NT2/D1 (cell line): ENCODE measurements at regions not wholly inside any gene's neighbourhood (a gene's known extent, or its start where the extent isn't known, plus 50 kb on each side); places are given as distances from the start of the nearest gene placed in this dataset.
A peak's percentile ranks its signal among the peaks of the same experiment; 100 is the strongest.

Experiments
- DNase-seq: peaks from one replicate; pipeline ENCODE4 v3.0.0-alpha.2; 2011; ENCODE audit warnings: low read depth, low spot score
- H3K27me3 ChIP-seq: 2 replicates; pipeline ENCODE4 v1.6.0; 2011; ENCODE audit warnings: mild to moderate bottlenecking; ENCODE audit not compliant: insufficient read length, insufficient read depth
- H3K36me3 ChIP-seq: 2 replicates; pipeline ENCODE4 v1.6.1; 2011; ENCODE audit warnings: mild to moderate bottlenecking, low read length, mixed read lengths; ENCODE audit not compliant: insufficient read depth, insufficient read length
- H3K4me1 ChIP-seq: 2 replicates; pipeline ENCODE4 v1.5.1; 2011; ENCODE audit not compliant: insufficient read depth, insufficient read length
- H3K4me3 ChIP-seq: 2 replicates; pipeline ENCODE4 v1.5.1; 2011; ENCODE audit warnings: low read depth; ENCODE audit not compliant: insufficient read length
- H3K9ac ChIP-seq: 2 replicates; pipeline ENCODE4 v1.6.0; 2011; ENCODE audit warnings: low read depth; ENCODE audit not compliant: insufficient read length
- H3K9me3 ChIP-seq: 2 replicates; pipeline ENCODE4 v1.5.1; 2011; ENCODE audit warnings: mild to moderate bottlenecking, low read length; ENCODE audit not compliant: insufficient read depth
- SUZ12 ChIP-seq: IDR thresholded peaks from 2 replicates; pipeline ENCODE4 v1.6.1; 2011; ENCODE audit not compliant: insufficient read length, insufficient read depth; ENCODE audit errors: extremely low read depth
- YY1 ChIP-seq: IDR thresholded peaks from 2 replicates; pipeline ENCODE4 v1.6.1; 2011; ENCODE audit not compliant: insufficient read length, insufficient read depth
- ZNF274 ChIP-seq: IDR thresholded peaks from 2 replicates; pipeline ENCODE4 v1.6.1; 2011; ENCODE audit warnings: mild to moderate bottlenecking, low read depth, low read length

GRCh38 chr15:25070353-25070963 is 115.7 kb downstream of the SNRPN start:
- H3K9me3 ChIP-seq: peaks cover 100% of the 10 kb centered on the region
- H3K36me3 ChIP-seq: peaks cover 100% of the 10 kb centered on the region
- H3K9ac ChIP-seq: no peak overlapping the region
- peak; percentile 96 for TF ChIP-seq ZNF274
- TF ChIP-seq YY1: no peak
- H3K4me3 ChIP-seq: no peak overlapping the region
- no peaks in the 10 kb centered on the region for H3K27me3 ChIP-seq
- no peaks in the 10 kb centered on the region for H3K4me1 ChIP-seq
- no peak for DNase-seq

- Histone ChIP-seq H3K27me3 (no peaks in the 10 kb centered on the region), H3K4me1 (no peaks in the 10 kb centered on the region), H3K9ac (no peak overlapping the region), H3K9me3 (peaks cover 100% of the 10 kb centered on the region), H3K36me3 (peaks cover 100% of the 10 kb centered on the region), H3K4me3 (no peak overlapping the region)
- TF ChIP-seq SUZ12 (no peak), ZNF274 (peak; percentile 95)
- no peak for DNase-seq
These were observed 118.2 kb downstream of the SNRPN start for GRCh38 chr15:25072857-25073476.

- Histone ChIP-seq H3K4me1 (no peaks in the 10 kb centered on the region), H3K36me3 (peaks cover 98% of the 10 kb centered on the region), H3K9ac (no peak overlapping the region), H3K27me3 (no peaks in the 10 kb centered on the region), H3K4me3 (no peak overlapping the region), H3K9me3 (peaks cover 15% of the 10 kb centered on the region; the same call in 1 of the 2 replicates)
- DNase-seq: no peak
- TF ChIP-seq ZNF274 (no peak), SUZ12 (no peak), YY1 (no peak)
These were observed 132.3 kb downstream of the SNRPN start for GRCh38 chr15:25087137-25087536.

GRCh38 chr15:25088261-25088790 is 133.5 kb downstream of the SNRPN start:
- H3K27me3 ChIP-seq: no peaks in the 10 kb centered on the region
- H3K4me1 ChIP-seq: no peaks in the 10 kb centered on the region
- no peak overlapping the region for H3K4me3 ChIP-seq
- DNase-seq: no peak
- H3K9ac ChIP-seq: no peak overlapping the region
- peaks cover 5% of the 10 kb centered on the region; the same call in 1 of the 2 replicates for H3K9me3 ChIP-seq
- TF ChIP-seq SUZ12 (no peak), ZNF274 (no peak), YY1 (no peak)
- H3K36me3 ChIP-seq: peaks cover 94% of the 10 kb centered on the region

- DNase-seq: no peak
- H3K4me1 ChIP-seq: no peaks in the 10 kb centered on the region
- no peak overlapping the region for H3K4me3 ChIP-seq
- TF ChIP-seq SUZ12: no peak
- TF ChIP-seq ZNF274: no peak
- TF ChIP-seq YY1: no peak
- H3K9ac ChIP-seq: no peak overlapping the region
- H3K36me3 ChIP-seq: peaks cover 94% of the 10 kb centered on the region
- no peaks in the 10 kb centered on the region for H3K27me3 ChIP-seq
- H3K9me3 ChIP-seq: peaks cover 3% of the 10 kb centered on the region; the same call in 1 of the 2 replicates
These were observed 134.8 kb downstream of the SNRPN start for GRCh38 chr15:25089577-25089976.

- Histone ChIP-seq H3K4me1 (no peaks in the 10 kb centered on the region), H3K9me3 (no peaks in the 10 kb centered on the region; the same call in 1 of the 2 replicates), H3K36me3 (peaks cover 94% of the 10 kb centered on the region), H3K27me3 (no peaks in the 10 kb centered on the region), H3K9ac (no peak overlapping the region), H3K4me3 (no peak overlapping the region)
- TF ChIP-seq YY1 (no peak), ZNF274 (no peak), SUZ12 (no peak)
- DNase-seq: no peak
These were observed 135.4 kb downstream of the SNRPN start for GRCh38 chr15:25090073-25090733.

GRCh38 chr15:25091421-25092158 is 136.8 kb downstream of the SNRPN start:
- TF ChIP-seq SUZ12: no peak
- TF ChIP-seq YY1: no peak
- no peak for TF ChIP-seq ZNF274
- H3K9me3 ChIP-seq: no peaks in the 10 kb centered on the region; the same call in 1 of the 2 replicates
- H3K9ac ChIP-seq: no peak overlapping the region
- H3K4me3 ChIP-seq: no peak overlapping the region
- DNase-seq: no peak
- H3K4me1 ChIP-seq: no peaks in the 10 kb centered on the region
- no peaks in the 10 kb centered on the region for H3K27me3 ChIP-seq
- H3K36me3 ChIP-seq: peaks cover 87% of the 10 kb centered on the region
